ENCODE measurements at regions not wholly inside any gene's neighbourhood (a gene's known extent, or its start where the extent isn't known, plus 50 kb on each side); places are given as distances from the start of the nearest gene placed in this dataset.

GRCh38 chr2:8086357-8086756, 595.5 kb upstream of the ID2 start:
- 100% methylated on average over 1 of the region's 2 CpGs for WGBS (ENCODE audit: insufficient coverage)
- Histone ChIP-seq H3K9me3 (replicated peaks in 1 of 2; ENCODE audit: control insufficient read depth in 1 of 2, insufficient read depth in 1 of 2, low read length in 2 of 2) (no peaks in the 10 kb centered on the region), H3K27me3 (ENCODE audit: control insufficient read depth in 2 of 2, insufficient read depth in 2 of 2, low read length in 2 of 2) (no peaks in the 10 kb centered on the region), H3K9ac (ENCODE audit: insufficient read depth, low read length, poor library complexity, severe bottlenecking) (no peak overlapping the region), H3K36me3 (replicated peaks in 1 of 2; ENCODE audit: control insufficient read depth in 1 of 2, insufficient read depth in 2 of 2, low read length in 2 of 2) (no peaks in the 10 kb centered on the region), H3K4me2 (replicated peaks; ENCODE audit: extremely low read depth, low read length, poor library complexity, severe bottlenecking) (no peak overlapping the region), H3K27ac (ENCODE audit: low read depth in 1 of 2, low read length in 2 of 2) (no peak overlapping the region), H3K4me3 (replicated peaks in 1 of 3; ENCODE audit: low read depth in 2 of 3, low read length in 3 of 3) (no peak overlapping the region), H2AFZ (ENCODE audit: insufficient read depth, low read depth, low read length, poor library complexity, severe bottlenecking) (no peak overlapping the region), H3K79me2 (ENCODE audit: insufficient read depth, low read length) (no peaks in the 10 kb centered on the region), H3K4me1 (ENCODE audit: control insufficient read depth in 1 of 2, insufficient read depth in 2 of 2, low read length in 2 of 2) (peaks cover 11% of the 10 kb centered on the region in 2 donors), H4K20me1 (ENCODE audit: insufficient read depth, low read length) (no peaks in the 10 kb centered on the region)
- Mint-ChIP-seq H3K27ac (no peak overlapping the region), H3K9me3 (peaks cover 0 to 2% (median 0%) of the 10 kb centered on the region in 7 donors), H3K4me3 (no peak overlapping the region), H3K27me3 (ENCODE audit: low read depth in 3 of 3) (peaks cover 0 to 1% (median 0%) of the 10 kb centered on the region in 3 donors), H3K4me1 (peaks cover 7% of the 10 kb centered on the region), H3K36me3 (no peaks in the 10 kb centered on the region)
- intact Hi-C loops (cut with micrococcal nuclease): no loop called here
- TF ChIP-seq, protein P1, sequence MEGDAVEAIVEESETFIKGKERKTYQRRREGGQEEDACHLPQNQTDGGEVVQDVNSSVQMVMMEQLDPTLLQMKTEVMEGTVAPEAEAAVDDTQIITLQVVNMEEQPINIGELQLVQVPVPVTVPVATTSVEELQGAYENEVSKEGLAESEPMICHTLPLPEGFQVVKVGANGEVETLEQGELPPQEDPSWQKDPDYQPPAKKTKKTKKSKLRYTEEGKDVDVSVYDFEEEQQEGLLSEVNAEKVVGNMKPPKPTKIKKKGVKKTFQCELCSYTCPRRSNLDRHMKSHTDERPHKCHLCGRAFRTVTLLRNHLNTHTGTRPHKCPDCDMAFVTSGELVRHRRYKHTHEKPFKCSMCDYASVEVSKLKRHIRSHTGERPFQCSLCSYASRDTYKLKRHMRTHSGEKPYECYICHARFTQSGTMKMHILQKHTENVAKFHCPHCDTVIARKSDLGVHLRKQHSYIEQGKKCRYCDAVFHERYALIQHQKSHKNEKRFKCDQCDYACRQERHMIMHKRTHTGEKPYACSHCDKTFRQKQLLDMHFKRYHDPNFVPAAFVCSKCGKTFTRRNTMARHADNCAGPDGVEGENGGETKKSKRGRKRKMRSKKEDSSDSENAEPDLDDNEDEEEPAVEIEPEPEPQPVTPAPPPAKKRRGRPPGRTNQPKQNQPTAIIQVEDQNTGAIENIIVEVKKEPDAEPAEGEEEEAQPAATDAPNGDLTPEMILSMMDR (IDR thresholded peaks at IDR 0.05): no peak
- no peak for DNase-seq

- Histone ChIP-seq H3K79me2 (ENCODE audit: insufficient read depth, low read length) (no peaks in the 10 kb centered on the region), H3K4me3 (replicated peaks in 1 of 3; ENCODE audit: low read depth in 2 of 3, low read length in 3 of 3) (no peak overlapping the region), H4K20me1 (ENCODE audit: insufficient read depth, low read length) (no peaks in the 10 kb centered on the region), H3K27ac (ENCODE audit: low read depth in 1 of 2, low read length in 2 of 2) (no peak overlapping the region), H3K27me3 (ENCODE audit: control insufficient read depth in 2 of 2, insufficient read depth in 2 of 2, low read length in 2 of 2) (no peaks in the 10 kb centered on the region), H3K9me3 (replicated peaks in 1 of 2; ENCODE audit: control insufficient read depth in 1 of 2, insufficient read depth in 1 of 2, low read length in 2 of 2) (no peaks in the 10 kb centered on the region), H3K4me1 (ENCODE audit: control insufficient read depth in 1 of 2, insufficient read depth in 2 of 2, low read length in 2 of 2) (peaks cover 13 to 15% of the 10 kb centered on the region in 2 donors), H3K4me2 (replicated peaks; ENCODE audit: extremely low read depth, low read length, poor library complexity, severe bottlenecking) (no peak overlapping the region), H3K36me3 (replicated peaks in 1 of 2; ENCODE audit: control insufficient read depth in 1 of 2, insufficient read depth in 2 of 2, low read length in 2 of 2) (no peaks in the 10 kb centered on the region), H3K9ac (ENCODE audit: insufficient read depth, low read length, poor library complexity, severe bottlenecking) (no peak overlapping the region), H2AFZ (ENCODE audit: insufficient read depth, low read depth, low read length, poor library complexity, severe bottlenecking) (no peak overlapping the region)
- Mint-ChIP-seq H3K9me3 (peaks cover 0 to 2% (median 0%) of the 10 kb centered on the region in 7 donors), H3K4me3 (no peak overlapping the region), H3K4me1 (peaks cover 7% of the 10 kb centered on the region), H3K27me3 (ENCODE audit: low read depth in 3 of 3) (peaks cover 0 to 2% (median 0%) of the 10 kb centered on the region in 3 donors), H3K27ac (peak overlapping the region in 1 of 7 donors; percentile 35), H3K36me3 (peaks cover 0 to 4% of the 10 kb centered on the region in 2 donors)
- peak; percentile 23 to 70 (median 30) for DNase-seq
- intact Hi-C loops (cut with micrococcal nuclease): no loop called here
- TF ChIP-seq, protein P1 (IDR thresholded peaks at IDR 0.05): no peak
- WGBS (ENCODE audit: insufficient coverage): 91% methylated on average over 3 of the region's 4 CpGs
These were observed 594.9 kb upstream of the ID2 start for GRCh38 chr2:8086796-8087479.

Data from CD14-positive monocyte (primary cell).